GM12878 (cell line): ENCODE measurements at regions not wholly inside any gene's neighbourhood (a gene's known extent, or its start where the extent isn't known, plus 50 kb on each side); places are given as distances from the start of the nearest gene placed in this dataset.

ENCODE experiments used
- ATF3 ChIP-seq: IDR thresholded peaks from 2 replicates; pipeline ENCODE4 v1.6.1; 2011; ENCODE audit warnings: low read depth, mild to moderate bottlenecking, low read length, moderate library complexity, borderline replicate concordance; ENCODE audit errors: extremely low read depth
- BACH1 ChIP-seq: fragments of 450-650 bp; IDR thresholded peaks from 2 replicates; pipeline ENCODE4 v1.6.1; 2017; ENCODE audit warnings: mild to moderate bottlenecking, borderline replicate concordance
- BCL11A ChIP-seq: IDR thresholded peaks from 2 replicates; pipeline ENCODE4 v1.6.1; 2011; ENCODE audit warnings: low read depth, low read length
- BHLHE40 ChIP-seq, 2 experiments: fragments of 450-650 bp in 1 of 2; IDR thresholded peaks; 2 replicates each; pipeline ENCODE4 v1.6.1; 2011 to 2017; ENCODE audit warnings: low read depth in 2 of 2, borderline replicate concordance in 1 of 2, improper control_type of control experiment in 1 of 2, low read length in 1 of 2, mild to moderate bottlenecking in 1 of 2
- CBFB ChIP-seq: IDR thresholded peaks from 2 replicates; pipeline ENCODE4 v1.6.1; 2016; ENCODE audit warnings: antibody characterized with exemption, low read depth
- CHD1 ChIP-seq: IDR thresholded peaks from 2 replicates; pipeline ENCODE4 v1.6.1; 2012; ENCODE audit warnings: low read depth, low read length, improper control_type of control experiment
- EP300 ChIP-seq, 2 experiments: fragments of 150-350 bp in 1 of 2; IDR thresholded peaks; 2 replicates each; pipeline ENCODE4 v1.6.1; 2011 to 2012; ENCODE audit warnings: low read depth in 2 of 2, low read length in 2 of 2, borderline replicate concordance in 1 of 2, improper control_type of control experiment in 1 of 2, inconsistent platforms in 1 of 2; ENCODE audit not compliant: control insufficient read depth in 1 of 2
- ETV6 ChIP-seq, 2 experiments: fragments of 450-650 bp in 1 of 2; IDR thresholded peaks in 1 of 2; conservative IDR thresholded peaks in 1 of 2; 2 replicates each; pipeline ENCODE4 v1.6.1; 2014; ENCODE audit warnings: antibody characterized with exemption in 1 of 2, borderline replicate concordance in 1 of 2, low read depth in 1 of 2, mild to moderate bottlenecking in 1 of 2, moderate library complexity in 1 of 2
- HDAC6 ChIP-seq: fragments of 200-600 bp; sonication (generic); IDR thresholded peaks from one replicate; pipeline ENCODE4 v1.8.0; 2017; ENCODE audit warnings: antibody characterized with exemption; ENCODE audit not compliant: unreplicated experiment
- MLLT1 ChIP-seq: fragments of 450-650 bp; IDR thresholded peaks from 2 replicates; pipeline ENCODE4 v1.6.1; 2016; ENCODE audit warnings: mild to moderate bottlenecking
- PAX5 ChIP-seq: IDR thresholded peaks from 2 replicates; pipeline ENCODE4 v1.6.1; 2011; ENCODE audit warnings: low read depth, low read length, borderline replicate concordance
- PAX8 ChIP-seq: fragments of 450-650 bp; IDR thresholded peaks from 2 replicates; pipeline ENCODE4 v1.6.1; 2017; ENCODE audit warnings: mild to moderate bottlenecking, moderate library complexity
- POLR2AphosphoS2 ChIP-seq: IDR thresholded peaks from 2 replicates; pipeline ENCODE4 v1.6.1; 2011; ENCODE audit warnings: low read depth, mild to moderate bottlenecking, low read length, improper control_type of control experiment, moderate library complexity
- RBBP5 ChIP-seq: fragments of 200-600 bp; sonication (generic); conservative IDR thresholded peaks from 2 replicates; pipeline ENCODE4 v1.6.1; 2016
- RCOR1 ChIP-seq: conservative IDR thresholded peaks from 2 replicates; pipeline ENCODE4 v1.6.1; 2012; ENCODE audit warnings: low read depth, low read length, improper control_type of control experiment
- RELB ChIP-seq: fragments of 450-650 bp; IDR thresholded peaks from 2 replicates; pipeline ENCODE4 v1.6.1; 2017; ENCODE audit warnings: low read depth, mild to moderate bottlenecking, moderate library complexity
- STAT1 ChIP-seq: fragments of 450-650 bp; conservative IDR thresholded peaks from 2 replicates; pipeline ENCODE4 v1.6.1; 2014; ENCODE audit warnings: antibody characterized with exemption, mild to moderate bottlenecking
- TAF1 ChIP-seq: IDR thresholded peaks from 2 replicates; pipeline ENCODE4 v1.6.1; 2011; ENCODE audit warnings: mild to moderate bottlenecking, low read depth, low read length, borderline replicate concordance
- TARDBP ChIP-seq: IDR thresholded peaks from 2 replicates; pipeline ENCODE4 v1.6.1; 2016; ENCODE audit warnings: borderline replicate concordance
- TCF3 ChIP-seq: IDR thresholded peaks from 2 replicates; pipeline ENCODE4 v1.6.1; 2012; ENCODE audit warnings: low read depth, mild to moderate bottlenecking, low read length, borderline replicate concordance; ENCODE audit not compliant: insufficient read depth
- ZBTB4 ChIP-seq: fragments of 450-650 bp; formaldehyde crosslinking; IDR thresholded peaks from 2 replicates; pipeline ENCODE4 v1.4.0; 2022; ENCODE audit warnings: mild to moderate bottlenecking, moderate library complexity
- ZSCAN29 ChIP-seq: fragments of 450-650 bp; IDR thresholded peaks from 2 replicates; pipeline ENCODE4 v1.6.1; 2017; ENCODE audit warnings: mild to moderate bottlenecking, moderate library complexity
- TF ChIP-seq, protein P1 (sequence below): fragments of 450-650 bp; IDR thresholded peaks from 2 replicates; pipeline ENCODE4 v1.6.1; 2016; ENCODE audit warnings: mild to moderate bottlenecking

- no peak for TF ChIP-seq ZBTB4 (CRISPR knock-in tag)
- no peak for TF ChIP-seq BCL11A
- no peak for TF ChIP-seq PAX8
- no peak for TF ChIP-seq TCF3
- no peak for TF ChIP-seq STAT1
- no peak for TF ChIP-seq TARDBP
- TF ChIP-seq MLLT1: no peak
- no peak for TF ChIP-seq POLR2AphosphoS2
- TF ChIP-seq EP300 (IDR thresholded peaks at IDR 0.05; ENCODE audit: borderline replicate concordance in 1 of 2, control insufficient read depth in 1 of 2, low read depth in 2 of 2, low read length in 2 of 2): no peak
- TF ChIP-seq RBBP5: no peak
- TF ChIP-seq, protein P1, sequence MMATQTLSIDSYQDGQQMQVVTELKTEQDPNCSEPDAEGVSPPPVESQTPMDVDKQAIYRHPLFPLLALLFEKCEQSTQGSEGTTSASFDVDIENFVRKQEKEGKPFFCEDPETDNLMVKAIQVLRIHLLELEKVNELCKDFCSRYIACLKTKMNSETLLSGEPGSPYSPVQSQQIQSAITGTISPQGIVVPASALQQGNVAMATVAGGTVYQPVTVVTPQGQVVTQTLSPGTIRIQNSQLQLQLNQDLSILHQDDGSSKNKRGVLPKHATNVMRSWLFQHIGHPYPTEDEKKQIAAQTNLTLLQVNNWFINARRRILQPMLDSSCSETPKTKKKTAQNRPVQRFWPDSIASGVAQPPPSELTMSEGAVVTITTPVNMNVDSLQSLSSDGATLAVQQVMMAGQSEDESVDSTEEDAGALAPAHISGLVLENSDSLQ: no peak
- peak; percentile 60; the same call in 1 of the 2 replicates for TF ChIP-seq BACH1
- TF ChIP-seq CBFB: peak; percentile 58; the same call in 1 of the 2 replicates
- no peak for TF ChIP-seq RELB
- TF ChIP-seq CHD1: no peak
- no peak for TF ChIP-seq ATF3
- TF ChIP-seq RCOR1: no peak
- TF ChIP-seq HDAC6: no peak
- TF ChIP-seq TAF1: no peak
- TF ChIP-seq BHLHE40 (IDR thresholded peaks at IDR 0.05; ENCODE audit: borderline replicate concordance in 1 of 2, low read depth in 2 of 2, low read length in 1 of 2): peak; percentile 15 to 19; a peak in 1 of 4 replicates
- TF ChIP-seq ZSCAN29: no peak
- no peak for TF ChIP-seq ETV6 (conservative IDR thresholded peaks at IDR 0.05 in 1 of 2, IDR thresholded peaks at IDR 0.05 in 1 of 2; ENCODE audit: borderline replicate concordance in 1 of 2, low read depth in 1 of 2)
- TF ChIP-seq PAX5: no peak
Observed at GRCh38 chr7:149621776-149622175, 124.2 kb upstream of the ZNF746 start (continued).
